H1 (cell line): ENCODE measurements at regions not wholly inside any gene's neighbourhood (a gene's known extent, or its start where the extent isn't known, plus 50 kb on each side); places are given as distances from the start of the nearest gene placed in this dataset.

ENCODE experiments used
- CHD7 ChIP-seq: fragments of 300-600 bp; sonication (generic); IDR thresholded peaks from 2 replicates; pipeline ENCODE4 v1.7.1; 2012; ENCODE audit warnings: low read length, moderate library complexity, mild to moderate bottlenecking, inconsistent platforms; ENCODE audit not compliant: insufficient replicate concordance

- no peak for TF ChIP-seq CHD7
Observed at GRCh38 chr4:75142382-75142781, 209.5 kb downstream of the PARM1 start (continued).
